Kidney capillary endothelial cell (primary cell): ENCODE measurements at regions not wholly inside any gene's neighbourhood (a gene's known extent, or its start where the extent isn't known, plus 50 kb on each side); places are given as distances from the start of the nearest gene placed in this dataset.
"Not testable (repeated sequence)": the region's sequence is repeated elsewhere in the genome, so short reads cannot be mapped to it uniquely, and the experiment has no call there.

Experiments
- DNase-seq: peaks from one replicate; pipeline ENCODE4 v3.0.0-alpha.2; 2018; ENCODE audit warnings: low spot score

- peak; percentile 50 for DNase-seq
Measured at GRCh38 chr6:92521553-92521952, 897.8 kb downstream of the EPHA7 start.

DNA sequence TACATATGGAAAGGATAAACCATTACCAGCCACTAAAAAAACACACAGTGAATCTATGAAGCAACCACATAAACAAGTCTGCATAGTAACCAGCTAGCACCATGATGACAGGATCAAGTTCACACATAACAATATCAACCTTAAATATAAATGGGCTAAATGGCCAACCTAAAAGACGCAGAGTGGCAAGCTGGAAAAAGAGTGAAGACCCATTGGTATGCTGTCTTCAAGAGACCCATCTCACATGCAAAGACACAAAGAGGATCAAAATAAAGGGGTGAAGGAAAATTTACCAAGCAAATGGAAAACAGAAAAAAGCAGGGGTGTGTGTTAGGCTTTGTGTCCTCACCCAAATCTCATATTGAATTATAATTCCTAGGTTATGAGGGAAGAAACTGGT, 909.2 kb downstream of the EPHA7 start:
- no peak for DNase-seq

GRCh38 chr6:92507552-92507951, 911.8 kb downstream of the EPHA7 start:
- DNase-seq: no peak

GRCh38 chr6:92504509-92504908, 914.9 kb downstream of the EPHA7 start:
- no peak for DNase-seq

- no peak for DNase-seq
Measured at GRCh38 chr6:92497281-92497680, 922.1 kb downstream of the EPHA7 start.

DNA sequence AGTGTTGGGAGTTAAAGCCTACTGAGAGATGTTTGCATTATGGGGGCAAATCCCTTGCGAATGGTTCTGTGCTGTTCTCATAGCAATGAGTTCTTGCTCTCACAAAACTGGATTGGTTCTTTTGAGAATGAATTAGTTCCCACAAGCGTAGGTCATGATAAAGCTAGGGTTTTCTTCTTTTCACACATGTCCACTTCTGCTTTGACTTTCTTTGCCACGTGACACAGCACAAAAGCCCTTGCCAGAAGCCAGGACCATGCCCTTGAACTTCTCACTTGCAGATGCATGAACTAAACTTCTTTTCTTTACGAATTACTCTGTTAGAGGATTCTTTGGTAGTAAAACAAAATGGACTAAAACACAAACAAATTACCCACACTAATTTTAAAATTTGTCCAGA, 922.8 kb downstream of the EPHA7 start:
- no peak for DNase-seq

GRCh38 chr6:92495242-92495641, 924.1 kb downstream of the EPHA7 start:
- DNase-seq: no peak

GRCh38 chr6:92485487-92485886, 933.9 kb downstream of the EPHA7 start:
- no peak for DNase-seq

GRCh38 chr6:92479831-92480230, 939.5 kb downstream of the EPHA7 start:
- DNase-seq: peak; percentile 40

DNA sequence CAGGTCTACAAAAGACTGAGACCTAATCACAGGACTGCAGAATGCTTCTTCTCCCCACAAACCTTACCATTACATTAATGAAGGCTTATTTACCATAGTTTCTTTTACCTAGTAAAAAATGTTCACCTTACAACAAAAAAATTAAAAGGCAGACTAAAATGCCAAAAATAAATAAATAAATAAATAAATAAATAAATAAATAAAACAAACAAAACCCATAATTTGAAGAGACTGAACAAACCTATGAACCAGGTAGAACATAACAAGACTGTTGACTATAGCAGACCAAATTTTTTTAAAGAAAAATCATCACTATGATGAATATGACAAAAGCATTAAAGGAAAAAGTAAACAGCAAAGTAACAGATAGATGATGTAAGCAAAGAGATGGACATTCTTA, 946.3 kb downstream of the EPHA7 start:
- peak; percentile 13 for DNase-seq

DNA sequence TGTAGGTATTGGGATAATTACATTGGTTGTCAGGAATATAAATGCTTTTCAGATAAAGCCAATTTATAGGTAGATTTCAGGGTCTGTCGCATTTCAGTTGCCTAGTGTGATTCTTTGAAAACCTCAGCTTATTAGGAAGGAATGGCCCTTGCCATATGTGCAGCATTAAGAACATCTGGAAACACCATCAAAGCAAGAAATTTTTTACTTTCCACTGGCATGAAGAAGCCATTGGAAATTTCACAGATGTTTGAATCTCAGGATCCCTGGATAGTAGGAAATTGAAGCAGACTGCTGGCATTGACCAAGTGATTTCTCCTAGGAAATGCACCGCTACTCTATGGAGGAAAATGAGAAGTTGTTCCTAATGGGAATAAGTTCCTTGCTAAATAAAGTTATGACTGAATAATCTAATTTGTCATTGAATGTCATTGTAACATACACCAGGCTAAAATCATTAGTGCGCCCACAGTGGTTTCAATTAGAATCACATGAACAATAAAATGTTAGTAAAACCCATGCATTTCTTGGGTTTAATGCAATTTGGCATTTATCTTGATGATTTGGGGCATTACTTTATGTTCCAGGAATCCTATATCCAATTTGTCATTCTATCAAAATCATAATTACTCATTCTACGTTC, 950.1 kb downstream of the EPHA7 start:
- no peak for DNase-seq

- DNase-seq: no peak
Measured at GRCh38 chr6:92468066-92468465, 951.3 kb downstream of the EPHA7 start.

DNA sequence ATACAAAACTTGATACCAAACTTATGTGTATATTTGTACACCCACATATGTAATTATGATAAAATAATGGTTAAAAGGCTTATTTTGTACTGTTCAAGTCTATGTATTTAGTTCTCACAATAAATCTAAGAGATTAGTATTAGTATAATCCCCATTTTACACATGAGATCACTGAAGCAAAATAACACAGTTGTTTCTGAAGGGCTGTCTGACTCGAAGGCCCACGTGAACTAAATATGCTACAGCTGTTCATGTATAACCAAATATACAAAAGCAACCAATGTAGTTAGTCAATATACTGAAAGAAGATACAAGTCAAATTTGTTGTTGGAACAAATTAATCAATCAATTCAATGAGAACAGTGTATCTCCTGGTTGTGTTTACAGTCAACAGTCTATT, 959.2 kb downstream of the EPHA7 start:
- no peak for DNase-seq

GRCh38 chr6:92459606-92460005, 959.8 kb downstream of the EPHA7 start:
- DNase-seq: peak; percentile 11

GRCh38 chr6:92446052-92446451, 973.3 kb downstream of the EPHA7 start:
- DNase-seq: no peak

- no peak for DNase-seq
Measured at GRCh38 chr6:92433911-92434310, 985.4 kb downstream of the EPHA7 start.

DNA sequence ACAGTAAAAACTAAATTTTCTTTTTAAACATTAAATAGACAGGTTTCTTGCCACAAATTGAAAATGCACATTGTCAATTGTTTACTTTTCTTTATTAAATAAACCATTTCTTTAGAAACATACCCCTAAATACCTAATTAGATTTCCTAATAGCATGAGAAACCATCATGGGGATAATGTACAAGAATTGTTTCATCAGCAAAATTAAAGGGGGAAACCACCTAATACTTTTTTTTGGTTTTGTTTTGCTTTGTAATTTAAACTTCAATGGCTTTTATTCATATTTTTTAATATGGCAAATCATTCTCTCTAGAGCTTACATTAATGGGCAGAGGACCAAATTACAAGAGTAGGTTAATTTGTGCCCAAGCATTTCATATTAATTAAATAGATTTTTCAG, 987.9 kb downstream of the EPHA7 start:
- no peak for DNase-seq

DNA sequence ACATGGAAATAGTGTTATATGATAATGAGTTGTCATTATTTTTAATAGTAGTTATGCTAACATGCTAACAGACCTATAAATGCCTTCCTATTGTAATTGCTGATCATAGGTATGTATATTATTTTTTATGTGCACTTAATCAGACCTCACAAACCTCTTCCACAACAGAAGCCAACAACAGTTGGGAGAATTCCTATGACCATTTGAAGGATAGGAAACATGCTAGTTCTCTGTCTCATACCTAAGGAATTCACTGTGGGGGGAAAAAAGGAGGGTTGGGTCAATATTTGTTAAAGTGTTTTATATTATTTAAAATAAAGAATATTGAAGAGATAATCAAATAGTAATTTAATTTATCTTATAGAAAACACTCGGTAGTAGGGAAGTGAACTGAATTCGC, 990.9 kb downstream of the EPHA7 start:
- no peak for DNase-seq

GRCh38 chr6:92427453-92427852, 991.9 kb downstream of the EPHA7 start:
- no peak for DNase-seq

- no peak for DNase-seq
Measured at GRCh38 chr6:92415656-92416055, 1003.7 kb downstream of the EPHA7 start.

DNA sequence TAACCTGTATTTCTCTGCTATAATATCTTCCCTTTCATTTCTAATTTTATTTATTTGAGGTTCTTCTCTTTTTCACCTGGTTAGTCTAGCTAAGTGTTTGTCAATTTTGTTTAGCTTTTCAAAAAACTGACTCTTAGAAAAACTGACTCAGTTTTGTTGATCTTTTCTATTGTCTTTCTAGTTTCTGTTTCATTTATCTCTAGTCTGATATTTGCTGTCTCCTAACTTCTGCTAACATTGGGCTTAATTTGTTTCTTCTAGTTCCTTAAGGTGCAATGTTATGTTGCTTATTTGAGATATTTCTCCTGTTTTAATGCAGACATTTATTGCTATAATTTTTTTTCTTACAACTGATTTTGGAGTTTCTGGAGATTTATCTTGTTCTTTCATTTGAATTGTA, 1011.0 kb downstream of the EPHA7 start:
- DNase-seq: no peak

DNA sequence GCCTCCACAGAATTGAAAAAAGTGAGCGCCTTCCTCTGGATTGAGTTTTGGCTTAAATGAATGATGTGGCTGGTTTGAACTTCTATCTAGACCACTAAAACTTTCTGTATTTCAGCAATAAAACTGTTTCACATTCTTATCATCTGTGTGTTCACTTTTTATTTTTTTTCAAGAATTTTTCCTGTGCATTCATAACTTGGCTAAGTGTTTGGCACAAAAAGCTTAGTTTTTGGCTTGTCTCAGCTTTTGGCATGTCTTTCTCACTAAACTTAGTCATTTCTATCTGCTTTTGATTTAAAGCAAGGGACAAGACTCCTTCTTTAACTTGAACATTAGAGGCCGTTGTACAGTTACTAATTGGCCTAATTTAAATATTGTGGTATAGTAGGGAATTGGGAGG, 1015.1 kb downstream of the EPHA7 start:
- DNase-seq: no peak

DNA sequence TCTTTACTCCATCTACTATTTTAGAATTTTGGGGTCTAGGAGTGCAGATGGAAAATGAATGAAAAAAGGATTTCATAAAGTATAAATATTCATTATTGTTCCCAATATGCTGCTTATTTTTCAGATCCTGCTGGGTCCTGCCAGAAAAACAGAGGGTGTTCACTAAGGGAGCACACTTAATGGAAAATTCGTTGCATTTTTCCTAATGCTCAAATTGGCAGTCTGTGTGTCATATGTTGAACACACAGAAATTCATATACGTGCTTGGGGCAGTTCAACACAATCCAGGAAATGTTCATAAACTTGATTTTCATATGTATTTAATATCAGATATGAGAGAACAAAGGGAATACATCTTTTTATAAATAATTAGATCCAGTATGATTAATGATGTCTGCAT, 1019.4 kb downstream of the EPHA7 start:
- DNase-seq: no peak

DNA sequence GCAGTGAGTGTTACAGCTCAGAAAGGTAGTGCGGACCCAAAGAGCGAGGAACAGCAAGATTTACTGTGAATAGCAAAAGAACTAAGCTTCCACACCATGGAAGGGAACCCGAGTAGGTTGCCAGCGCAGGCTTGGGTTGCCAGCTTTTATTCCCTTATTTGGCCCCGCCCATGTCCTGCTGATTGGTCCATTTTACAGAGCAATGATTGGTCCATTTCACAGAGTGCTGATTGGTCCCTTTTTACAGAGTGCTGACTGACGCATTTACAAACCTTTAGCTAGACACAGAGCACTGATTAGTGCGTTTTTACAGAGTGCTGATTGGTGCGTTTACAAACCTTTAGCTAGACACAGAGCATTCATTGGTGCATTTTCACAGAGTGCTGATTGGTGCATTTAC, 1030.7 kb downstream of the EPHA7 start:
- not testable (repeated sequence) for DNase-seq
